Lower leg skin (tissue), 3 donors: ENCODE measurements at regions not wholly inside any gene's neighbourhood (a gene's known extent, or its start where the extent isn't known, plus 50 kb on each side); places are given as distances from the start of the nearest gene placed in this dataset.

Source experiments
- POLR2A ChIP-seq, 2 donors: fragments of 450-650 bp; IDR thresholded peaks; one replicate each; pipeline ENCODE4 v1.6.1; 2016 to 2017; ENCODE audit warnings: antibody characterized with exemption in 2 of 2, mild to moderate bottlenecking in 1 of 2, moderate library complexity in 1 of 2
- TF ChIP-seq, protein P1 (sequence below), 3 donors: fragments of 450-650 bp; IDR thresholded peaks; one replicate each; pipeline ENCODE4 v1.5.1; 2016; ENCODE audit warnings: antibody characterized with exemption in 3 of 3, mild to moderate bottlenecking in 3 of 3, moderate library complexity in 2 of 3

DNA sequence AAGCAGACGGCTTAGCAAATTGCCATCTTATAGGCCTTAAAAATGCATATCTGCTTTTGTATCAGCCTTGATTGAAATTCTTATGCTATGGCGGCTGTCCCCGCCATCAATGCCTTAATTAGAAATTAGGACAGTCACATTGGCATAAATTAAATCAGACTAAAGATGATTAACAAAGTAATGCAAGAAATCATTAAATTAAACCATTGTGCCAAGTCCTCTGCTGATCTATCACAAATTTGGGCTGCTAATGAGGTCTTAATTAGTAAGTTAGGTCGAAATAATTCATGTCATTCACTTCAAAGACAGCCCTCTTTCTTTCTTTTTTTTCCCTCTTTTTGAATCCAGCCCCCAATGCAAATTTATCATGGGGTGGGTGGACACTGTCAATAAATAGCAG lies 159.3 kb downstream of the MIAT start:
- no peak for TF ChIP-seq POLR2A (IDR thresholded peaks at IDR 0.05)
- TF ChIP-seq, protein P1, sequence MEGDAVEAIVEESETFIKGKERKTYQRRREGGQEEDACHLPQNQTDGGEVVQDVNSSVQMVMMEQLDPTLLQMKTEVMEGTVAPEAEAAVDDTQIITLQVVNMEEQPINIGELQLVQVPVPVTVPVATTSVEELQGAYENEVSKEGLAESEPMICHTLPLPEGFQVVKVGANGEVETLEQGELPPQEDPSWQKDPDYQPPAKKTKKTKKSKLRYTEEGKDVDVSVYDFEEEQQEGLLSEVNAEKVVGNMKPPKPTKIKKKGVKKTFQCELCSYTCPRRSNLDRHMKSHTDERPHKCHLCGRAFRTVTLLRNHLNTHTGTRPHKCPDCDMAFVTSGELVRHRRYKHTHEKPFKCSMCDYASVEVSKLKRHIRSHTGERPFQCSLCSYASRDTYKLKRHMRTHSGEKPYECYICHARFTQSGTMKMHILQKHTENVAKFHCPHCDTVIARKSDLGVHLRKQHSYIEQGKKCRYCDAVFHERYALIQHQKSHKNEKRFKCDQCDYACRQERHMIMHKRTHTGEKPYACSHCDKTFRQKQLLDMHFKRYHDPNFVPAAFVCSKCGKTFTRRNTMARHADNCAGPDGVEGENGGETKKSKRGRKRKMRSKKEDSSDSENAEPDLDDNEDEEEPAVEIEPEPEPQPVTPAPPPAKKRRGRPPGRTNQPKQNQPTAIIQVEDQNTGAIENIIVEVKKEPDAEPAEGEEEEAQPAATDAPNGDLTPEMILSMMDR (IDR thresholded peaks at IDR 0.05), result no peak
